GM13976 (cell line): ENCODE measurements at regions not wholly inside any gene's neighbourhood (a gene's known extent, or its start where the extent isn't known, plus 50 kb on each side); places are given as distances from the start of the nearest gene placed in this dataset.

Source experiments
- DNase-seq: peaks from one replicate; pipeline ENCODE4 v3.0.0; 2012; ENCODE audit warnings: low spot score
- CTCF ChIP-seq: IDR thresholded peaks from 2 replicates; pipeline ENCODE4 v1.5.1; 2012; ENCODE audit warnings: borderline replicate concordance, mild to moderate bottlenecking; ENCODE audit not compliant: insufficient read depth; ENCODE audit errors: extremely low read depth, missing control alignments, control extremely low read depth
- in situ Hi-C: fragments of 300-500 bp; cut with MboI; formaldehyde crosslinking; loops from one replicate; pipeline ENCODE4 v1.12.0; 2022; ENCODE audit warnings: low sequenced_read_pairs, mixed read lengths, inconsistent platforms; ENCODE audit not compliant: unreplicated experiment

- TF ChIP-seq CTCF: no peak
- in situ Hi-C loops: no loop called here
- DNase-seq: no peak
These were observed 502.2 kb downstream of the ARL4A start for GRCh38 chr7:13189668-13190067.

GRCh38 chr7:13197501-13197900 lies 510.1 kb downstream of the ARL4A start:
- in situ Hi-C loops: no loop called here
- TF ChIP-seq CTCF: no peak
- DNase-seq: no peak

- no peak for DNase-seq
- in situ Hi-C loops: no loop called here
- TF ChIP-seq CTCF: no peak
These were observed 510.6 kb downstream of the ARL4A start for GRCh38 chr7:13198036-13198435.

- no peak for DNase-seq
- in situ Hi-C loops: no loop called here
- TF ChIP-seq CTCF: no peak
These were observed 511.3 kb downstream of the ARL4A start for GRCh38 chr7:13198727-13199126.

- no peak for DNase-seq
- TF ChIP-seq CTCF: no peak
- in situ Hi-C loops: no loop called here
These were observed 514.2 kb downstream of the ARL4A start for GRCh38 chr7:13201628-13202027.

GRCh38 chr7:13217768-13218167 lies 530.3 kb downstream of the ARL4A start:
- DNase-seq: no peak
- in situ Hi-C loops: no loop called here
- no peak for TF ChIP-seq CTCF

GRCh38 chr7:13225068-13225467 lies 537.6 kb downstream of the ARL4A start:
- in situ Hi-C loops: no loop called here
- no peak for DNase-seq
- no peak for TF ChIP-seq CTCF
